GM10266 (cell line): ENCODE measurements at regions not wholly inside any gene's neighbourhood (a gene's known extent, or its start where the extent isn't known, plus 50 kb on each side); places are given as distances from the start of the nearest gene placed in this dataset.

Source experiments
- DNase-seq: peaks from one replicate; pipeline ENCODE4 v3.0.0; 2012; ENCODE audit errors: extremely low spot score
- TF ChIP-seq, protein P1 (sequence below): IDR thresholded peaks from 2 replicates; pipeline ENCODE4 v1.5.1; 2012; ENCODE audit warnings: mild to moderate bottlenecking, low read depth; ENCODE audit not compliant: control insufficient read depth, insufficient read depth; ENCODE audit errors: missing control alignments

GRCh38 chr6:170135461-170135820, 155.4 kb downstream of the DLL1 start:
- DNase-seq = no peak
- TF ChIP-seq, protein P1, sequence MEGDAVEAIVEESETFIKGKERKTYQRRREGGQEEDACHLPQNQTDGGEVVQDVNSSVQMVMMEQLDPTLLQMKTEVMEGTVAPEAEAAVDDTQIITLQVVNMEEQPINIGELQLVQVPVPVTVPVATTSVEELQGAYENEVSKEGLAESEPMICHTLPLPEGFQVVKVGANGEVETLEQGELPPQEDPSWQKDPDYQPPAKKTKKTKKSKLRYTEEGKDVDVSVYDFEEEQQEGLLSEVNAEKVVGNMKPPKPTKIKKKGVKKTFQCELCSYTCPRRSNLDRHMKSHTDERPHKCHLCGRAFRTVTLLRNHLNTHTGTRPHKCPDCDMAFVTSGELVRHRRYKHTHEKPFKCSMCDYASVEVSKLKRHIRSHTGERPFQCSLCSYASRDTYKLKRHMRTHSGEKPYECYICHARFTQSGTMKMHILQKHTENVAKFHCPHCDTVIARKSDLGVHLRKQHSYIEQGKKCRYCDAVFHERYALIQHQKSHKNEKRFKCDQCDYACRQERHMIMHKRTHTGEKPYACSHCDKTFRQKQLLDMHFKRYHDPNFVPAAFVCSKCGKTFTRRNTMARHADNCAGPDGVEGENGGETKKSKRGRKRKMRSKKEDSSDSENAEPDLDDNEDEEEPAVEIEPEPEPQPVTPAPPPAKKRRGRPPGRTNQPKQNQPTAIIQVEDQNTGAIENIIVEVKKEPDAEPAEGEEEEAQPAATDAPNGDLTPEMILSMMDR = no peak

- TF ChIP-seq, protein P1 = no peak
Observed at GRCh38 chr6:170134471-170135440, 156.1 kb downstream of the DLL1 start.

DNA sequence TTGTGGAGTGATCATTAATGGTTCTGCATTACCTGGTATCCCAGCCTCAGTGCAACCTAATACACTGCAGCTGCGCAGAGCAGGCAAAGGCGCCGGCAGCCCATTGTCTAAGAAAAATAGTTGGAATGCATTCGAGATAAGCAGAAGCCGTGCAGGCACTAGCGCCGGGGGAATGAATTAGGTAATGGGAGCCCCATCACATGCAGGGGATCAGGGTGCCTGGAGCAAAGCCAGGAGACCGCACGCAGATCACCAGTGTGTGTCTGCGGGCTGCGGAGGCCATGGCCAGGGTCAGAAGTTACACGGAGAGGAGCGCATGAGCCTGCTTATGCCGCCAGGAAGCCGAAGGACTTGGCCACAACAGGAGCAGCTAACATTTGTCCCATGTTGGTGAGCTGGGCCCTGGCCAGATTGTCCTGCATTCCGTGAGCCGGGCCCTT, 156.8 kb downstream of the DLL1 start:
- TF ChIP-seq, protein P1 = no peak

More at GRCh38 chr6:170134471-170135440, 156.1 kb downstream of the DLL1 start:
- DNase-seq = no peak

GRCh38 chr6:170132561-170132991, 158.3 kb downstream of the DLL1 start:
- TF ChIP-seq, protein P1 = no peak
- DNase-seq = no peak

More for the DNA sequence above, 156.8 kb downstream of the DLL1 start:
- no peak for DNase-seq

- TF ChIP-seq, protein P1 = no peak
- no peak for DNase-seq
Observed at GRCh38 chr6:170132011-170132521, 158.8 kb downstream of the DLL1 start.

GRCh38 chr6:170131351-170131750, 159.5 kb downstream of the DLL1 start:
- TF ChIP-seq, protein P1 = no peak
- DNase-seq = no peak

DNA sequence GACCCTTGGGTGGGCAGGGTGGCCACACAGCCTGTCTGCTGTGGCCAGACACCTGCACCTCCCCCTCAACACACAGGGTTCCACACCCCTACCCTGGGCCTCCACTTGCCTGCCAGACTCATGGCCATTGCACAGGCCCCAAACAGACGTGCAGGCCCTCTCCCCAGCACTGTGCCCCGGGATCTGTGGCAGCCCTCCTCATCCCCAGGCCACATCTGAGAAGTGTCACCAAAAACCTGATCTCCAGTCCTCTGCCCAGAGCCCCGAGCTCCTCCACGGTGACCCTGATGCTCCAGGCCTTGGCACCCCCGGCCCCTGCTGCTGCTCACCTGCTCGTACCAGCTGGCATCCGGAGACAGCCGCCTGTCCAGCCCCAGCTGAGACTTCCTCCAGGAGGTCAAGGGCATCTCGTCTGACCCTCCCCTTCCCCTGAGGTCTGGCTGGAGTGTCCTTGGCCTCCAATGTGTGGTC, 160.1 kb downstream of the DLL1 start:
- no peak for DNase-seq
- TF ChIP-seq, protein P1 = no peak
